Osteocyte (in vitro differentiated cells): ENCODE measurements at regions not wholly inside any gene's neighbourhood (a gene's known extent, or its start where the extent isn't known, plus 50 kb on each side); places are given as distances from the start of the nearest gene placed in this dataset.

Source experiments
- DNase-seq: peaks from one replicate; pipeline ENCODE4 v3.0.0; 2021; ENCODE audit warnings: mixed read lengths; ENCODE audit not compliant: unreplicated experiment; ENCODE audit errors: extremely low spot score
- H3K27ac Mint-ChIP-seq: one replicate; pipeline ENCODE4 v1.8.0; 2021; ENCODE audit warnings: mild to moderate bottlenecking, mixed read lengths; ENCODE audit not compliant: unreplicated experiment
- H3K27me3 Mint-ChIP-seq: one replicate; pipeline ENCODE4 v1.8.0; 2021; ENCODE audit warnings: mixed read lengths; ENCODE audit not compliant: unreplicated experiment
- H3K36me3 Mint-ChIP-seq: one replicate; pipeline ENCODE4 v1.8.0; 2021; ENCODE audit warnings: mixed read lengths; ENCODE audit not compliant: unreplicated experiment
- H3K4me1 Mint-ChIP-seq: one replicate; pipeline ENCODE4 v1.8.0; 2021; ENCODE audit warnings: mixed read lengths; ENCODE audit not compliant: unreplicated experiment
- H3K4me3 Mint-ChIP-seq: one replicate; pipeline ENCODE4 v1.8.0; 2021; ENCODE audit warnings: mild to moderate bottlenecking, moderate library complexity, mixed read lengths; ENCODE audit not compliant: unreplicated experiment
- H3K9me3 Mint-ChIP-seq: one replicate; pipeline ENCODE4 v1.8.0; 2021; ENCODE audit warnings: mixed read lengths; ENCODE audit not compliant: unreplicated experiment
- TF ChIP-seq, protein P1 (sequence below): fragments of 200-600 bp; sonication (generic); IDR thresholded peaks from 2 replicates; pipeline ENCODE4 v1.5.0; 2021; ENCODE audit warnings: antibody characterized with exemption, mild to moderate bottlenecking, moderate library complexity

GRCh38 chr10:130230036-130230435 lies 93.8 kb downstream of the GLRX3 start:
- no peak overlapping the region for H3K4me3 Mint-ChIP-seq
- TF ChIP-seq, protein P1, sequence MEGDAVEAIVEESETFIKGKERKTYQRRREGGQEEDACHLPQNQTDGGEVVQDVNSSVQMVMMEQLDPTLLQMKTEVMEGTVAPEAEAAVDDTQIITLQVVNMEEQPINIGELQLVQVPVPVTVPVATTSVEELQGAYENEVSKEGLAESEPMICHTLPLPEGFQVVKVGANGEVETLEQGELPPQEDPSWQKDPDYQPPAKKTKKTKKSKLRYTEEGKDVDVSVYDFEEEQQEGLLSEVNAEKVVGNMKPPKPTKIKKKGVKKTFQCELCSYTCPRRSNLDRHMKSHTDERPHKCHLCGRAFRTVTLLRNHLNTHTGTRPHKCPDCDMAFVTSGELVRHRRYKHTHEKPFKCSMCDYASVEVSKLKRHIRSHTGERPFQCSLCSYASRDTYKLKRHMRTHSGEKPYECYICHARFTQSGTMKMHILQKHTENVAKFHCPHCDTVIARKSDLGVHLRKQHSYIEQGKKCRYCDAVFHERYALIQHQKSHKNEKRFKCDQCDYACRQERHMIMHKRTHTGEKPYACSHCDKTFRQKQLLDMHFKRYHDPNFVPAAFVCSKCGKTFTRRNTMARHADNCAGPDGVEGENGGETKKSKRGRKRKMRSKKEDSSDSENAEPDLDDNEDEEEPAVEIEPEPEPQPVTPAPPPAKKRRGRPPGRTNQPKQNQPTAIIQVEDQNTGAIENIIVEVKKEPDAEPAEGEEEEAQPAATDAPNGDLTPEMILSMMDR, result no peak
- no peaks in the 10 kb centered on the region for H3K4me1 Mint-ChIP-seq
- no peaks in the 10 kb centered on the region for H3K27me3 Mint-ChIP-seq
- H3K27ac Mint-ChIP-seq, result no peak overlapping the region
- peaks cover 26% of the 10 kb centered on the region for H3K9me3 Mint-ChIP-seq
- no peaks in the 10 kb centered on the region for H3K36me3 Mint-ChIP-seq
- peak; percentile 69 for DNase-seq

DNA sequence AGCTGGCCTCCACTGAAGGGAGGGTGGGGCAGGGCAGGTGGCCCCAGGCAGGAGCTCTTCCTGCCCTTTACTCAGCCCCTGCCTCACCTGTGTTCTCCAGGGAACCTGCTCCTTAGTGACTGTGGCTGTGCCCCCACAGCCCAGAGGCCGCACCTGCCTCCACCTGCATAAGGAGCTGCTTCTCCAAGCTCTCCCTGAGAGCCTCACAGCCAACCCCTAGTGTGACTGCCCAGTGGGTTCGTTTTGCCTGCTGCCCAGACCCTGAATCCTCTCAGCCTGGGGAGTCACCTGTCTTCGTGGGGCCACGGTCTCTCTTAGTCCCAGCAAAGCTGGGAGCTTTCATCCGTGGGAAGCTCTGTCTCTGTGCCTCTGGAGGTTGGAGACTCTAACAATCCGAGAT lies 94.4 kb downstream of the GLRX3 start:
- Mint-ChIP-seq H3K27me3 (no peaks in the 10 kb centered on the region), H3K27ac (no peak overlapping the region), H3K9me3 (peaks cover 27% of the 10 kb centered on the region), H3K36me3 (no peaks in the 10 kb centered on the region), H3K4me1 (no peaks in the 10 kb centered on the region), H3K4me3 (no peak overlapping the region)
- TF ChIP-seq, protein P1, result no peak
- DNase-seq, result peak; percentile 53

- H3K4me1 Mint-ChIP-seq, result no peaks in the 10 kb centered on the region
- no peaks in the 10 kb centered on the region for H3K27me3 Mint-ChIP-seq
- H3K27ac Mint-ChIP-seq, result no peak overlapping the region
- no peaks in the 10 kb centered on the region for H3K36me3 Mint-ChIP-seq
- H3K9me3 Mint-ChIP-seq, result peaks cover 27% of the 10 kb centered on the region
- TF ChIP-seq, protein P1, result no peak
- H3K4me3 Mint-ChIP-seq, result no peak overlapping the region
- DNase-seq, result peak; percentile 82
Observed at GRCh38 chr10:130231251-130231741, 95.1 kb downstream of the GLRX3 start.

DNA sequence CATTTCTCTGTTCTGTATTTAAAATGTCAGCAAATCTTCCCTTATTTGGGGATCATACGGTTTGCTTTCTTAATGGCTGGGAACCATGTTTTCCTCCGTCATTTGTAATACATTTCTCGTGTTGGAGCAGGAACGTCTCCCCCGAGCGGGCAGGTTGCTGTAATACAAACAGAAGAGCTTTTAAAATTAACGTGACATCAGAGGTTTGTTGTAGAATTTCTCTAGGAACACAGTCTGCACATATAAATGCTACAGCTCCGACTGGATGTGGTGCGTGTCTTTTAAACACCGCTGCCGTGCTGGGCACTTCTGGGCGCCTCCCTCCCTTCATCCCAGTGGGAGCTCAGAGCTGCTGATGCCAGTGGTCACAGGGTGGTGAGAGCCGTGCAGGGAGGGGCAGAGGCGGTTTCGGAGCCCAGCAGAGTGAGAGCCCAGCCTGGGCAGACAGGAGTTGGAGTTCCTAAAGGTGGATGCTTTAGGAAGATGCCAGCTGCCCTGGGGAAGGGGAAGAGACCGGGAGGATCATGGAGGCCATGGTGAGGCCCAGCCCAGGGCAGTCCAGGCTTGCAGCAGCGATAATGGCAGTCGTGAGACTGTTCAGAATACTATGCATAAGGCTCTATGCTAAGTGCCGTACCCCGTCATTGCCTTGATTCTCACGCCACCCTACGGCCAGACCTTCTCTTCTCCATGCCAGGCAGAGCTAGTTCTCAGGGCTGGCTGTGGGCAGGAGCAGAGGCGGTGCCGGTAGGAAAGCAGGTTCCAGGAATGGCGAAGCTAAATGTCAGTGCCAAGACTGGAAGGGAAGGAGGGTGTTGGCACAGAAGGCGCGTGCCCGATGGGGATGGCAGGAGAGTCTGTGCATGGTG lies 96.2 kb downstream of the GLRX3 start:
- TF ChIP-seq, protein P1, result no peak
- Mint-ChIP-seq H3K27me3 (no peaks in the 10 kb centered on the region), H3K4me1 (no peaks in the 10 kb centered on the region), H3K36me3 (no peaks in the 10 kb centered on the region), H3K27ac (no peak overlapping the region), H3K4me3 (no peak overlapping the region), H3K9me3 (peaks cover 26% of the 10 kb centered on the region)
- peak; percentile 75 for DNase-seq

GRCh38 chr10:130233035-130233360 lies 96.8 kb downstream of the GLRX3 start:
- no peak for DNase-seq
- TF ChIP-seq, protein P1, result no peak
- H3K27me3 Mint-ChIP-seq, result no peaks in the 10 kb centered on the region
- no peak overlapping the region for H3K27ac Mint-ChIP-seq
- H3K36me3 Mint-ChIP-seq, result no peaks in the 10 kb centered on the region
- peaks cover 25% of the 10 kb centered on the region for H3K9me3 Mint-ChIP-seq
- no peak overlapping the region for H3K4me3 Mint-ChIP-seq
- H3K4me1 Mint-ChIP-seq, result no peaks in the 10 kb centered on the region
